Breast epithelium (tissue), 3 donors: ENCODE measurements at regions not wholly inside any gene's neighbourhood (a gene's known extent, or its start where the extent isn't known, plus 50 kb on each side); places are given as distances from the start of the nearest gene placed in this dataset.

ENCODE experiments used
- POLR2A ChIP-seq: fragments of 450-650 bp; IDR thresholded peaks from one replicate; pipeline ENCODE4 v1.6.1; 2016; ENCODE audit warnings: antibody characterized with exemption, mild to moderate bottlenecking, moderate library complexity
- TF ChIP-seq, protein P1 (sequence below), 3 donors: fragments of 450-650 bp; IDR thresholded peaks; one replicate each; pipeline ENCODE4 v1.5.1; 2016 to 2017; ENCODE audit warnings: antibody characterized with exemption in 3 of 3, mild to moderate bottlenecking in 3 of 3, moderate library complexity in 3 of 3

GRCh38 chr10:108336836-108337235, 1172.3 kb upstream of the SORCS1 start:
- TF ChIP-seq, protein P1, sequence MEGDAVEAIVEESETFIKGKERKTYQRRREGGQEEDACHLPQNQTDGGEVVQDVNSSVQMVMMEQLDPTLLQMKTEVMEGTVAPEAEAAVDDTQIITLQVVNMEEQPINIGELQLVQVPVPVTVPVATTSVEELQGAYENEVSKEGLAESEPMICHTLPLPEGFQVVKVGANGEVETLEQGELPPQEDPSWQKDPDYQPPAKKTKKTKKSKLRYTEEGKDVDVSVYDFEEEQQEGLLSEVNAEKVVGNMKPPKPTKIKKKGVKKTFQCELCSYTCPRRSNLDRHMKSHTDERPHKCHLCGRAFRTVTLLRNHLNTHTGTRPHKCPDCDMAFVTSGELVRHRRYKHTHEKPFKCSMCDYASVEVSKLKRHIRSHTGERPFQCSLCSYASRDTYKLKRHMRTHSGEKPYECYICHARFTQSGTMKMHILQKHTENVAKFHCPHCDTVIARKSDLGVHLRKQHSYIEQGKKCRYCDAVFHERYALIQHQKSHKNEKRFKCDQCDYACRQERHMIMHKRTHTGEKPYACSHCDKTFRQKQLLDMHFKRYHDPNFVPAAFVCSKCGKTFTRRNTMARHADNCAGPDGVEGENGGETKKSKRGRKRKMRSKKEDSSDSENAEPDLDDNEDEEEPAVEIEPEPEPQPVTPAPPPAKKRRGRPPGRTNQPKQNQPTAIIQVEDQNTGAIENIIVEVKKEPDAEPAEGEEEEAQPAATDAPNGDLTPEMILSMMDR (IDR thresholded peaks at IDR 0.05), result no peak
- TF ChIP-seq POLR2A, result no peak
